Effector CD8-positive, alpha-beta T cell (primary cell): ENCODE measurements at regions not wholly inside any gene's neighbourhood (a gene's known extent, or its start where the extent isn't known, plus 50 kb on each side); places are given as distances from the start of the nearest gene placed in this dataset.
"Not testable (repeated sequence)": the region's sequence is repeated elsewhere in the genome, so short reads cannot be mapped to it uniquely, and the experiment has no call there.

ENCODE experiments used
- DNase-seq: peaks from one replicate; lab custom pipeline; 2025; lab: John Stamatoyannopoulos, UW

- DNase-seq: no peak
Measured at GRCh38 chr22:45061332-45061731, 51.5 kb upstream of the PHF21B start.

- DNase-seq: no peak
Measured at GRCh38 chr22:45064313-45065278, 54.8 kb upstream of the PHF21B start.

DNA sequence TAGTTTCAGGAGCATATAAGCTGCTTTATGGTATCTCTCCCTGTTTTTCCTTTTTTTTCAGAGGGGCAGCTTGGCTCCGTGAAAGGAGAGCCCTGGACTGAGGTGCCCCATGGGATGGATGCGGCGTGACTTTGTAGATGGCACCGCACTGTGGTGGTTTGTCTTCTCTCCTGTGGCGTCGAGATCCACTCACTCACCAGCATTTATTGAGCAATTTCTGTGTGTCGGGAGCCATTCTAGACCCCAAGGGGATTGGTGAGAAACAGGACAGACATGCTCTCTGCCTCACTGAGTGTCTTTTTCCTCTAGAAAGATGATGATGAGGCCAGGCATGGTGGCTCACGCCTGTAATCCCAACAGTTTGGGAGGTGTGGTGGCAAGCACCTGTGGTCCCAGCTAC lies 55.9 kb upstream of the PHF21B start:
- no peak for DNase-seq

DNA sequence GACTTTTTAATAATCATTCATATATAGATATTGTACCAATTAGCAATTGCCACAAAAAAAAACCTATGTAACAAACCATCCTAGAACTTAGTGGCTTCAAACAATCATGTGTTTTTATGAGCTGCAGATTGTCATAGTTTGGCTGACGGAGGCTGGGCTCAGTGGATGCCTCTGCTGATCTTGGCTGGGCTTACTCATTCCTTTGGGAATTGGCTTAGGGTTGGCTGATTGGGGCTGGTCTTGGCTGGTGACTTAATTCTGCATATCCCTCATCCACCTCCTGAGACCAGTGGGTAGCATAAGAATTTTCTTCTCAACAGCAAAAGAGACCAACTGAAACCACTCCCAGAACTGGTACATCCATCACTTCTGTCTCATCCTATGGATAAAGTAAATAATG lies 57.9 kb upstream of the PHF21B start:
- no peak for DNase-seq

GRCh38 chr22:45069925-45070324 lies 60.1 kb upstream of the PHF21B start:
- DNase-seq: no peak

DNA sequence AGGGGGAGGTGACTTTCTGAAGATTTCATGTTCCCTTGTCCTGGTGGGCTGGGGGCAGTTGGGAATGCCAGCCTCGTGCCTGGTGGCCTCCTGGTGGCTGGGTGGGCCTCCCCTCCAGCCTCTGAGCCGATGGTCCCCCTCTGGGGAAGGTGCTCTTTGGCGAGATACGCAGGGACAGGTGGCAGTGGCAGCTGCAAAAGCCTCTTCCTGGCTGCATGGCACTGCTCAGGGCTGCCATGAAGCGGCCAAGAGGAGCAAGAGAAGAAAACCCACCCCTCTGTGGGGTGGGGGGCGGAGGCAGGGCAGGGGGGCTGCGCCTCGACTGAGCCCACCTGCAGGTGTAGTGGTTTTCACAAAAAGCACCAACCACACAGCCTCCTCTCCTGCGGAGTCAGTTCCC lies 61.8 kb upstream of the PHF21B start:
- DNase-seq: no peak

DNA sequence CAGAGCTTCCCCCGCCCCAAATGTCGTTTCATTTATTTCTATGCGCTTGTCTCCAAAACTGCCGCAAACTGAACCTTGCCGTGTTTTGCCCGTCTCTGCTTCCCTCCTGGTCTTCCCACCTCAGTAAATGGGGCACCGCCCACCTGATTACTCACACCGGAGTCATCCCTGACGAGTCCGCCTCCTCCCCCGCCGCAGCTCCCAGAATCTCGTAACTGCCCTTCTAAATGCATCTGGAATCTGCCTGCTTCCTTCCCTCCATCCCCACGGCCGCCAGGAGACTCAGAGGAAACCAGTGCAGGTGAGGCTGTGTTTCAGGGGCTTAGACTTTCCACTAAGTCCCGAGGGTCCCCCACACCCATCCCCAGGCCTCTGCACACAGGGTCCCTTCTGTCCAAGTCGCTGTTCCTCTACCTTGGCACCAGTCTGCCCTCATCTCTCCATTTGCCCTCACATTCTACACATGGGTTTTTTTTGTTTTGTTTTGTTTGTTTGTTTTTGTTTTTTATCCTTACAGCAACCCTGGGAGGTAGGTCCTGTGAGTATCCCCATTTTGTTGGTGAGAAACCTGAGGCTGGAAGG lies 62.6 kb upstream of the PHF21B start:
- no peak for DNase-seq

- DNase-seq: no peak
Measured at GRCh38 chr22:45073064-45073463, 63.3 kb upstream of the PHF21B start.

DNA sequence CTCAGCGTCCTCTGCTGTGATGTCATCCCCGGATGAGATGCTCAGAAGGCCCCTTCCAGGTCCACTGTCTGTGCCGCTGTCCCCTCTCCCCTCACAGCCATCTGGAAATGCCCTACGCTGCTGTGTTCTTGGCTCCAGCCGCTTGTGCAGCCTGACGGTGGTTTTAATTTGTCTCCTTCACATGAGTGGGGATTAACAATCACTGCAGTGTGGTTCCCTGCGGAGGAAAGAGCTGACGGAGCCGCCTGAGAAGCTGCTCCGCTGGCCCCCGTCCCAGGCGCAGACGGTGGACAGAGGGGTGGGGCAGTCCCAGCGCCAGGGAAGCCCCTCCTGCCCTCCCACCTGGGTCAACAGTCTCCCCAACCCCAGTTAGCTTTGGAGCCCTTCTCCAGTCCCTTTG lies 67.5 kb upstream of the PHF21B start:
- DNase-seq: no peak

GRCh38 chr22:45077826-45078334 lies 68.1 kb upstream of the PHF21B start:
- no peak for DNase-seq

- no peak for DNase-seq
Measured at GRCh38 chr22:45082795-45083194, 73.0 kb upstream of the PHF21B start.

DNA sequence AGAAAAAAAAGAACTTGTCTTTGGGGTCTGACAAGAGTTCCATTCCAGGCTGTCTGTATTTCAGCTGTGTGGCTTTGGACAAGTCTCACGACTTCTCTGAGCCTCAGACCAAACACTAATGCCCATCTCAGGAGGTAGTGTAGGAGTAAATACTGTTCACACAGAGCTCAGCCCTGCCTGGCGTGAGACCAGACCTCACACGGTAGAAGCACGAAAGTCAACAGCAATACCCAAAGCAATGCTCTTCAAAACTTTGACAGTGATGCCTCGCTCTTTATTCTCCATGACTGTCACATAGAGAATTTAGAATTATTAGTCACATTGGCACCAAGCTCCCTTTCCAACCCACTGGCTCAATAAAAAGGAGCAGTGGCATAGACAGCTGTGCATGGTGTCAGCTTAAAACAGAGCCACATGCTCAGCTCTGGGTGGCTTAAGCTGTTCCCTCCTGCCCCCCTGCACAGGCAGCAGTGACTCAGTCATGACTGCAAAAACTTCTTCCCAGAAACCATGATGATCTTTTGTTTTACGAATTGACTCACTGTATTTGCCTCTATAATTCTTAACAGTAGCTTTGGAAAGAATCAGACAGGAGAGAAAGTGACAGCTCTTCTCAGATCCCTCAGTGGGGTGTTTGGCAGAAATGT lies 74.0 kb upstream of the PHF21B start:
- DNase-seq: no peak

- DNase-seq: no peak
Measured at GRCh38 chr22:45084400-45084920, 74.7 kb upstream of the PHF21B start.

- no peak for DNase-seq
Measured at GRCh38 chr22:45087802-45088201, 75.9 kb upstream of the NUP50 start.

GRCh38 chr22:45088576-45088975 lies 75.1 kb upstream of the NUP50 start:
- no peak for DNase-seq

DNA sequence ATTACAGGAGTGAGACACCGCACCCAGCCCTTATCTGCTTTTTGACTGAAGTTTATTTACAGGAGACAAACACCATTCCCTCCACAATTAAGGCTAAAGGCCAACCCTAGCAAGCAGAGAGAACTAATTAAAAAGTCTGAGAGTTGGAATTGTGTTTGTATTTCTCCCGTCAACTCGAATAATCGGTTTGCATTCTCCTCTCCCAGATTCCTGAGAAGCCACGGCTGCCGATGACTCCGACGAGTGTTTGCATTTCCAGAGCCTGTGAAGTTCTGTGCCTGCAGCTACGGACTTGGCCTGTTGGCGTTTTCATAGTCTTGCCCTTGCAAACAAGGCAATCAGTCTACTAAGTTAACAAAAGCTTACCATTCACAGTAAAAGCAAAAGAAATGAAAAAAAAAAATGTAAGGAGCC lies 73.2 kb upstream of the NUP50 start:
- DNase-seq: no peak

GRCh38 chr22:45091254-45091854 lies 72.4 kb upstream of the NUP50 start:
- DNase-seq: no peak

- not testable (repeated sequence) for DNase-seq
Measured at GRCh38 chr22:45091875-45092274, 71.8 kb upstream of the NUP50 start.

DNA sequence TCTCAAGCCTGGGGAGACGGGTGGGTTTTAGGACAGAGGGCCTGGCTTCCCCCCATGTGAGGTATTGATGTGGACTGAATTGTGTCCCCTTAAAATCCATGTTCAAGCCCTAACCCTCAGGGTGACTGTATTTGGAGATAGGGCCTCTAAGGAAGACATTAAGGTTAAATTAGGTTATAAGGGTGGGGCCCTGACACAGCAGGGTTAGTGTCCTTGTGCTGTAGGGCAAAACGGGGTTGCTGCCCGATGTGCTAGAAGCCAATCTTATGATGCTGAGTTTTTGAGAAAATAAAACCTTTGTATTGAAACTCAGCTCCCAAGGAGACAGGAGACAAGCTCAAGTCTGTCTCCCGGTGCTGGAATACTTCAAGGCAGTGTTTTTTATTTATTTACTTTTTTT lies 71.1 kb upstream of the NUP50 start:
- DNase-seq: no peak

DNA sequence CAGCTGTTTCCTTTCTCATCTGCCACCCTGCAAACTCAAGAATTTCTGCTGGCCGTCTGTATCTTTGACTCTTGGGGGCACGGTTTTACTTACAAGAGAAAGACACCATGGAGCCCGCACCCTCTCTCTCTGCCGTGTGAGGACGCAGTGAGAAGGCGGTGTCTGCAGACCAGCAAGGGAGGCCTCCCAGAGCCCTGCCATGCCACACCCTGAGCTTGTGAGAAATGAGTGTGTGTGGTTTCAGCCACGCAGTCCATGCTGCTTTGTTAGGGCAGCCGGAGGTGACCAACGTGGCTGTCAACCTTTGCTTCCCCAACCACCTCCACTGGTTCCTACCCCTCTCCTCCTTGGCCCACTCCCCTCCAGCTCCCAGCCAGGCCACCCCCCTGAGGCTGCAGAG lies 70.1 kb upstream of the NUP50 start:
- DNase-seq: no peak

DNA sequence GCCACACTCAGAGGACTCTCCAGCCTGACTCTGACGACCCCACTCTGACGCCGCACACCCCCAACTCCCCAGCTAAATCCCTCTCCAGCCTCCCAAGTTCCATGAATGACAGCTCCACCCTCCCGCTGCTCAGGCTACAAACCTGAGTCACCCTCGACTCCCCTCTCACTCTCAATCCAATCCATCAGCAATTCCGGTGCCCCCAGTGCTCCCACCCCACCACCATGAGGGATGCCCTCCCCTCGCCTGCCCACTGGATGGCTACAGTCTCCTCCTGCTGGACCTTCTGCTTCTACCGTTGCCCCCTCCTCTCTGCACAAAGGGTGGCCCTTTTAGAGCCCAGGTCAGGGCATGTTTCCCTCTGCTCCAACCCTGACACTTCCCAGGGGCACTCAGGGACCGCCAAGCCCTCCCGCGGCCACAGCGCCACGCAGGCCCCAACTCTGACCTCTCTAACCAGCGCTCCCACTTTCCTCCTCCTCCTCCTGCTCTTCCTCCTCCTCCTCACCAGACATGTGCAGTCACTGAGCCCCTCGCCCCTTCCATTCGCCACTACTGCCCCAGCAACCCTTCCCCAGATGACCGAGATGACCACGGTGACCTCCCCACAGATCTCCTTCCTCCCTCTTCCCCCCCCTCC lies 69.5 kb upstream of the NUP50 start:
- DNase-seq: no peak

DNA sequence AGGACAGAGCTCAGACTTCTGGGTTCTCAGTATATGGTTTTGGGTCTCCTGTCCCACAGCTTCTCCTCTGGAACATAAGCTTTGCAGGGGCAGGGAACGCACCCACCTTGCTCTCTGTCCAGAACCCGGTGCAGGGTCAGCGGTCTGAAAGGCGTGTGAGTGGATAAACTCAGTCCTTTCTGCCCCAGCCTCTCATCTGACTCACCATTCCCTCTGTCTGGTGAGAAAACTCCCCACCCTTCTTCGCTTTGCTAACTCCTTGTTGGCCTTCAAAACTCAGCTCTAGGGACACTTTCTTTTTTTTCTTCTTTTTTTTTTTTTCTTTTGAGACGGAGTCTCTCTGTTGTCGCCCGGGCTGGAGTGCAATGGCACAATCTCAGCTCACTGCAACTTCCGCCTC lies 68.9 kb upstream of the NUP50 start:
- no peak for DNase-seq
